ENCODE measurements at regions not wholly inside any gene's neighbourhood (a gene's known extent, or its start where the extent isn't known, plus 50 kb on each side); places are given as distances from the start of the nearest gene placed in this dataset.

DNA sequence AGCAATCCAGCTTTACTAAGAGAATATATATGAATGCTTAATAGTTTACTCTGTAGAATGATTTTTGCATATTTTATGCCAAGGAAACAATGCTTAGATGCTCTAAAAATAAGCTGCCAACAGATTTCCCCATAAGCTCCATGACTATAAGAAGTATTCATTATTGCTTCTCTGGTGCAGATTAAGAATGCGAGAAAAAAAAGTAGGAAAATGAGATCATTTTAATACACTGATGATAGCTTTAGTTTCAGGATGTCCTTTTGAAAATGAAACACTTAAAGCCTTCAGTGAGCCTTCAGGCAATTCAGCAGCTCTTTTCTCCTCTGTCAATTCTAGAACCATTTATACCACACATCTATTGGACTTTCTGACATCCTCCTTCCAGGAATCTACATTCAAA, 735.0 kb upstream of the POT1 start:
- DNase-seq (no peak), ATAC-seq (no peak)
- Histone ChIP-seq H3K27ac (no peak overlapping the region), H3K9me3 (no peaks in the 10 kb centered on the region), H3K27me3 (ENCODE audit: insufficient read depth in 3 of 3, low read length in 2 of 3) (no peaks in the 10 kb centered on the region), H3K4me1 (no peaks in the 10 kb centered on the region), H3K4me3 (no peak overlapping the region), H3K36me3 (ENCODE audit: insufficient read depth in 1 of 2, low read depth in 1 of 2) (no peaks in the 10 kb centered on the region)
- WGBS, 3 donors: 72 to 78% (median 78%) methylated on average over 1 of the region's 1 CpG
- TF ChIP-seq, protein P1, sequence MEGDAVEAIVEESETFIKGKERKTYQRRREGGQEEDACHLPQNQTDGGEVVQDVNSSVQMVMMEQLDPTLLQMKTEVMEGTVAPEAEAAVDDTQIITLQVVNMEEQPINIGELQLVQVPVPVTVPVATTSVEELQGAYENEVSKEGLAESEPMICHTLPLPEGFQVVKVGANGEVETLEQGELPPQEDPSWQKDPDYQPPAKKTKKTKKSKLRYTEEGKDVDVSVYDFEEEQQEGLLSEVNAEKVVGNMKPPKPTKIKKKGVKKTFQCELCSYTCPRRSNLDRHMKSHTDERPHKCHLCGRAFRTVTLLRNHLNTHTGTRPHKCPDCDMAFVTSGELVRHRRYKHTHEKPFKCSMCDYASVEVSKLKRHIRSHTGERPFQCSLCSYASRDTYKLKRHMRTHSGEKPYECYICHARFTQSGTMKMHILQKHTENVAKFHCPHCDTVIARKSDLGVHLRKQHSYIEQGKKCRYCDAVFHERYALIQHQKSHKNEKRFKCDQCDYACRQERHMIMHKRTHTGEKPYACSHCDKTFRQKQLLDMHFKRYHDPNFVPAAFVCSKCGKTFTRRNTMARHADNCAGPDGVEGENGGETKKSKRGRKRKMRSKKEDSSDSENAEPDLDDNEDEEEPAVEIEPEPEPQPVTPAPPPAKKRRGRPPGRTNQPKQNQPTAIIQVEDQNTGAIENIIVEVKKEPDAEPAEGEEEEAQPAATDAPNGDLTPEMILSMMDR (IDR thresholded peaks at IDR 0.05): no peak
- intact Hi-C loops (cut with DNase I): no loop called here

DNA sequence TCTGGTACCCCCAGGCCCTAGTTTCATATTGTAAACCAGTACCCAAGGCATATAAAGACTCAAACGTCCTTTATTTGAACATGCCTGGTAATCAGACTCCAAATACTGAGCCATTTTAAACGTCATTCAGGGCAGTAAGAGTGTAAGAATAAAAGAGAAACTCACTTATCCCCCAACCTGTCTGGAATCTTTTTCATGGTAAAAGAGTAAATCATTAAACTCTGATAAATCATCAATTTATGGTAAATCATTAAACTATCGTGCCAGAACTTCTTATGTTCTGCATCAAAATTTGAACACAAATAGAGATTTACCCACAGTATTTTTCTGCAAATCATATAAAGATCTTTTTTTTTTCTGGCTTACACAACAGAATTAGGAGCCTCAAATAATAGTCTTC, 734.3 kb upstream of the POT1 start:
- no peaks in the 10 kb centered on the region for H3K4me1 ChIP-seq
- intact Hi-C loops (cut with DNase I): no loop called here
- H3K4me3 ChIP-seq: no peak overlapping the region
- DNase-seq: no peak
- no peaks in the 10 kb centered on the region for H3K27me3 ChIP-seq (ENCODE audit: insufficient read depth in 3 of 3, low read length in 2 of 3)
- ATAC-seq: no peak
- no peak overlapping the region for H3K27ac ChIP-seq
- H3K36me3 ChIP-seq (ENCODE audit: insufficient read depth in 1 of 2, low read depth in 1 of 2): no peaks in the 10 kb centered on the region
- no peaks in the 10 kb centered on the region for H3K9me3 ChIP-seq
- TF ChIP-seq, protein P1 (IDR thresholded peaks at IDR 0.05): no peak
- WGBS, 3 donors: 28 to 44% (median 36%) methylated on average over 3 of the region's 3 CpGs

DNA sequence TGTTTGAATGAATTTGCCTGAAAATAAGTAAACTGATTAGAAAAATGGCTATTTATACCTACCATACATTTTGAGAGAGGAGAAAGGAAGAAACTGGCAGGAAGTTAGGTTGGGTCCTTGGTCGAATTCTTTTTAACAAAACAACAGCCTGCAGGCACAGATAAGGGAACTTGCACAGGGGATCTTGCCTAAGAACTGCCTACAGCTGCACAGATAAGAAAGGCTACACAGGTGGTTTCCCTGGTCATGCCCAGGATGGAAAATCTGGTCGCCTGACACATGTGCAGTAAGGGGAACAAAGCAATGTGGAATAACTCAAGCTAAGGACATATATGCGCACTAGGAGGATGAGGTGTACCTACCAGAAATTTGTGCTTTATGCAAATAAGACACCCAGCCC, 732.1 kb upstream of the POT1 start:
- no peaks in the 10 kb centered on the region for H3K9me3 ChIP-seq
- no peaks in the 10 kb centered on the region for H3K36me3 ChIP-seq (ENCODE audit: insufficient read depth in 1 of 2, low read depth in 1 of 2)
- no peak overlapping the region for H3K27ac ChIP-seq
- ATAC-seq (no peak), DNase-seq (no peak)
- no peaks in the 10 kb centered on the region for H3K4me1 ChIP-seq
- TF ChIP-seq, protein P1 (IDR thresholded peaks at IDR 0.05): no peak
- no peaks in the 10 kb centered on the region for H3K27me3 ChIP-seq (ENCODE audit: insufficient read depth in 3 of 3, low read length in 2 of 3)
- 53 to 70% (median 66%) methylated on average over 3 of the region's 3 CpGs for WGBS, 3 donors
- intact Hi-C loops (cut with DNase I): no loop called here
- H3K4me3 ChIP-seq: no peak overlapping the region

DNA sequence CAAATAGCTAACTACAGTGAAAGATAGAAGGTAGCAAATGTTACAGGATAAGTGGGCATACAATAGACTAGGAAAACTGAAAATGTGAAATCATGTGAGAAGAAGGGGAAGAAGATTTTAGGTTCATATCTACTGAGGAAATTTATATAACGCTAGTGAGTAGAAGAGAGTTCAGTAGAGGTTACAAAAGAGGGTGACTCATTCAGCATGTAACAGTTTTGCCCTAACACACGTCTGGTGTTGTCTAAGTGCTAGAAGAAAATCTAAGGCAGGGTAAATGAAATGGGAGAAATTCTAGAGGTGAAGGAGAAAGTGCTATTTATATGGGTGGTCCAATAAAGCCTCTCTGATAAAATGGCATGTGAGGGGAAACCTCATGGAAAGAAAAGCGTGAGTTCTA, 731.4 kb upstream of the POT1 start:
- no peaks in the 10 kb centered on the region for H3K27me3 ChIP-seq (ENCODE audit: insufficient read depth in 3 of 3, low read length in 2 of 3)
- DNase-seq: no peak
- H3K4me3 ChIP-seq: no peak overlapping the region
- intact Hi-C loops (cut with DNase I): no loop called here
- no peaks in the 10 kb centered on the region for H3K9me3 ChIP-seq
- WGBS, 3 donors: 74 to 83% (median 75%) methylated on average over 3 of the region's 3 CpGs
- H3K36me3 ChIP-seq (ENCODE audit: insufficient read depth in 1 of 2, low read depth in 1 of 2): no peaks in the 10 kb centered on the region
- H3K27ac ChIP-seq: no peak overlapping the region
- no peak for ATAC-seq
- no peaks in the 10 kb centered on the region for H3K4me1 ChIP-seq
- TF ChIP-seq, protein P1 (IDR thresholded peaks at IDR 0.05): no peak

DNA sequence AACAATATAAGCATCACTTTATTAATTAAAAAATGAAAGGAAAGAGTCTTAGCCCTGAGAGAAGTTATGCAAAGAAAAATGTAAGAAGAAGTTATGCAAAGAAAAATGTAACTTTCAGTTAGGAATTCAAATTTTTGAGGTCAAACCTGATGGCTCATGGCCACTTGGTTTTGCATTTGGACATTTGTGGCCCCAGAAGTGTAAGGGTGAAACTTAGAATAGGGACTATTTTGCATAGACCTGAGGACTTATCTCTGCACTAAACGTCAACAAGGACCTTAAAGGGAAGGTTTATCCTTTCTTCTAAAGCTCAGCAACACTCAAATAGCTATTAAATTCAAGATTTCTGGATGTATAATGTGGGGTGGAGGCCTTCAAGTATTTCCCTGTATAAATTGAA, 724.5 kb upstream of the POT1 start:
- ATAC-seq: no peak
- no peak overlapping the region for H3K4me3 ChIP-seq
- no peaks in the 10 kb centered on the region for H3K4me1 ChIP-seq
- H3K9me3 ChIP-seq: no peaks in the 10 kb centered on the region
- TF ChIP-seq, protein P1 (IDR thresholded peaks at IDR 0.05): no peak
- intact Hi-C loops (cut with DNase I): no loop called here
- H3K27me3 ChIP-seq (ENCODE audit: insufficient read depth in 3 of 3, low read length in 2 of 3): no peaks in the 10 kb centered on the region
- H3K27ac ChIP-seq: no peak overlapping the region
- DNase-seq: no peak
- WGBS, 3 donors: 64 to 73% (median 68%) methylated on average over 1 of the region's 1 CpG
- H3K36me3 ChIP-seq (ENCODE audit: insufficient read depth in 1 of 2, low read depth in 1 of 2): no peaks in the 10 kb centered on the region
